MCF 10A (cell line): ENCODE measurements at regions not wholly inside any gene's neighbourhood (a gene's known extent, or its start where the extent isn't known, plus 50 kb on each side); places are given as distances from the start of the nearest gene placed in this dataset.

Experiments used
- BruUV-seq: library from RNA; stranded (reverse); fragments of 400-500 nt; replicated peaks from 2 replicates; lab custom pipeline; 2021; lab: Mats Ljungman, UMichigan
- CTCF ChIA-PET: fragments of 300-600 bp; sonication (Branson Sonifier 250); formaldehyde crosslinking; extraction: SDS; loops from one replicate; lab custom pipeline; 2021; ENCODE audit warnings: antibody characterized with exemption, inconsistent platforms; lab: Yijun Ruan, JAX
- POLR2A ChIA-PET: fragments of 300-600, 350-650 bp; sonication (Branson Sonifier 250); formaldehyde crosslinking; extraction: SDS; loops from one replicate; lab custom pipeline; 2020; ENCODE audit warnings: antibody characterized with exemption, inconsistent platforms; lab: Yijun Ruan, JAX
- DNase-seq: peaks from one replicate; pipeline ENCODE4 v3.0.0-alpha.2; 2018; ENCODE audit not compliant: unreplicated experiment
- H3K27ac Mint-ChIP-seq: one replicate; pipeline ENCODE4 v1.8.0; 2022; ENCODE audit warnings: mild to moderate bottlenecking, low read depth, mixed read lengths; ENCODE audit not compliant: unreplicated experiment
- H3K27me3 Mint-ChIP-seq: one replicate; pipeline ENCODE4 v1.8.0; 2022; ENCODE audit warnings: mixed read lengths; ENCODE audit not compliant: insufficient read depth, unreplicated experiment
- H3K36me3 Mint-ChIP-seq: one replicate; pipeline ENCODE4 v1.8.0; 2022; ENCODE audit warnings: mild to moderate bottlenecking, moderate library complexity, mixed read lengths; ENCODE audit not compliant: insufficient read depth, unreplicated experiment
- H3K4me1 Mint-ChIP-seq: one replicate; pipeline ENCODE4 v1.8.0; 2022; ENCODE audit warnings: mixed read lengths; ENCODE audit not compliant: insufficient read depth, unreplicated experiment
- H3K4me3 Mint-ChIP-seq: one replicate; pipeline ENCODE4 v1.8.0; 2022; ENCODE audit warnings: mild to moderate bottlenecking, moderate library complexity, mixed read lengths; ENCODE audit not compliant: unreplicated experiment
- H3K9me3 Mint-ChIP-seq: one replicate; pipeline ENCODE4 v1.8.0; 2022; ENCODE audit warnings: mixed read lengths; ENCODE audit not compliant: unreplicated experiment
- intact Hi-C: fragments of 100-400 bp; cut with micrococcal nuclease; formaldehyde crosslinking; loops from 2 replicates; pipeline ENCODE4 v1.14.1; 2022
- TF ChIP-seq, protein P1 (sequence below): fragments of 200-600 bp; IDR thresholded peaks from one replicate; pipeline ENCODE4 v1.8.0; 2022; ENCODE audit warnings: antibody characterized with exemption, mild to moderate bottlenecking; ENCODE audit not compliant: unreplicated experiment

DNA sequence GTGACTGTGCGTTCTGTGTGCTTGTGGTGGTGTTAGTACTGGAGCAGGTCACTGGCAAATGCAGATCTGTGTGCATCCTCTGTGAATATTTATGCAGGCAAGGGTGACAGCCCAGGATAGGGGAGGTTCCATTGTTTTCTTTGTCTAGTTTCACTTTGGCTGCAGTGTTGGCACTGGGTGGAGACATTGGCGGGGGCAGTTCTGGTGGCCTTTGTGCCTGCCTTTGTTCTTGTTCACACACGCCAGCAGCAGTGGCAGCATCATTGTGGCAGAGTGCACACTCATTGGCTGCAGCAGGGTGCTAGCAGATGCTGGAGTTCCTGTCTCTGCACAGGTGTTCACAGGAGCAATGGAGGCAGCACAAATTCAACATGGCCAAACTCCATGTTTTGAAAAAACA lies 495.3 kb downstream of the UBE2NL start:
- no peak for DNase-seq
- no peak overlapping the region for H3K4me3 Mint-ChIP-seq
- peaks cover 8% of the 10 kb centered on the region for H3K36me3 Mint-ChIP-seq
- BruUV-seq, result no TSS peak
- H3K27ac Mint-ChIP-seq, result no peak overlapping the region
- ChIA-PET POLR2A (no interaction called here), CTCF (no interaction called here)
- no peaks in the 10 kb centered on the region for H3K27me3 Mint-ChIP-seq
- H3K4me1 Mint-ChIP-seq, result no peaks in the 10 kb centered on the region
- intact Hi-C loops, result no loop called here
- no peaks in the 10 kb centered on the region for H3K9me3 Mint-ChIP-seq
- TF ChIP-seq, protein P1, sequence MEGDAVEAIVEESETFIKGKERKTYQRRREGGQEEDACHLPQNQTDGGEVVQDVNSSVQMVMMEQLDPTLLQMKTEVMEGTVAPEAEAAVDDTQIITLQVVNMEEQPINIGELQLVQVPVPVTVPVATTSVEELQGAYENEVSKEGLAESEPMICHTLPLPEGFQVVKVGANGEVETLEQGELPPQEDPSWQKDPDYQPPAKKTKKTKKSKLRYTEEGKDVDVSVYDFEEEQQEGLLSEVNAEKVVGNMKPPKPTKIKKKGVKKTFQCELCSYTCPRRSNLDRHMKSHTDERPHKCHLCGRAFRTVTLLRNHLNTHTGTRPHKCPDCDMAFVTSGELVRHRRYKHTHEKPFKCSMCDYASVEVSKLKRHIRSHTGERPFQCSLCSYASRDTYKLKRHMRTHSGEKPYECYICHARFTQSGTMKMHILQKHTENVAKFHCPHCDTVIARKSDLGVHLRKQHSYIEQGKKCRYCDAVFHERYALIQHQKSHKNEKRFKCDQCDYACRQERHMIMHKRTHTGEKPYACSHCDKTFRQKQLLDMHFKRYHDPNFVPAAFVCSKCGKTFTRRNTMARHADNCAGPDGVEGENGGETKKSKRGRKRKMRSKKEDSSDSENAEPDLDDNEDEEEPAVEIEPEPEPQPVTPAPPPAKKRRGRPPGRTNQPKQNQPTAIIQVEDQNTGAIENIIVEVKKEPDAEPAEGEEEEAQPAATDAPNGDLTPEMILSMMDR, result no peak

DNA sequence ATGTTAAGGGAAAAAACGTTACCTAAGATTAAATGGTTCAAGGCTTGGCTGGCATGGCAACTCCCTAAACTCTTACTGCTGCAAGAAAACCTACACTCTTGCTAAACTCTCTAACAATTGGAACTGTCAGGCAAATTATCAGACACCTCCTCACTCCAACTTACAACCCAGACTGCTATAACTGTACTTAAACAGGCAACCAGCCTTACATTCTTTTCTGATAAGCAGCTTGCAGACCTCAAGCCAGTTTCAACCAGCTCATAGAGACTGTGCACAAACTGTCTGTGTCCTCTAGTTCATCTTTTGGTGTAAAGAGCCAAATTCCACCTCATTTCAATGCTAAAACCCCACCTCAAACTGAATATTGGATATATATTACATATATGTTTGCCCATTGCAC lies 504.9 kb downstream of the UBE2NL start:
- Mint-ChIP-seq H3K27me3 (no peaks in the 10 kb centered on the region), H3K36me3 (no peaks in the 10 kb centered on the region), H3K4me3 (no peak overlapping the region), H3K27ac (no peak overlapping the region), H3K4me1 (no peaks in the 10 kb centered on the region), H3K9me3 (no peaks in the 10 kb centered on the region)
- ChIA-PET CTCF (interaction anchor here (0.6 to 0.7 kb wide), 3 partner anchors 14 to 1466 kb away, joined by 3 to 4 read pairs (median 3); no protein-coding TSS in a partner anchor), POLR2A (no interaction called here)
- intact Hi-C loops, result no loop called here
- no peak for DNase-seq
- no TSS peak for BruUV-seq
- TF ChIP-seq, protein P1, result no peak
